ENCODE measurements at regions not wholly inside any gene's neighbourhood (a gene's known extent, or its start where the extent isn't known, plus 50 kb on each side); places are given as distances from the start of the nearest gene placed in this dataset.
A peak's percentile ranks its signal among the peaks of the same experiment; 100 is the strongest.

GRCh38 chr4:89598602-89599001, 238.4 kb downstream of the SNCA start:
- peak in 1 of 4 experiments; percentile 7 for DNase-seq

DNA sequence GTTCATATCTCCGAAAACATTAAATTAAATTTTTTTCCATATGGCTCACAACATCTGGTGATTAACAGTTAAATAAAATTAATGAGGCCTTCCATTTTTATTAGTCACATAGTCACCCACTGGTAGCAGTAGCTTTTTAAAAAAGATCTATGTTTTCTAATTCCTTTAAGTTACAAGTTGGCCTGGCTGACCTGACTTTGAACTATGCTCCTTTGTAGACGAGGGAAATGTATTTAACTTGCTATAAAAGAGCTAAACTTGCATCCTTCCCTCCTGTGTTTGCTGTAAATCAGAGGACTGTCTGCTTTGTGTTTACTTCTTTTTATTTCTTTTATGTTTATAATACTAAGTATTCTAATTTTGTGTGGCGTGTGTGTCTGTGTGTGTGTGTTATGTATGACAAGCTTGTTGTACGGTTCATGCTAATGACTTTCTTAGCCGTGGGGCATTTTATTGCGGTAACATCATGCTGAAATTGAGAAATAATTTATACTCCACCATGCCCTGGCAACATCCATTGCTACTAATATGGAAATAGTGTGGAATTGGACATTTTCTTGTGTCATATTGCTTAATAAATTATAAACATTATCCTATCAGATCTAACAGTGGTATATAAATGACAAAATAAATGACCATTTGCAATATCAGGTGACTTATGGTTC, 241.7 kb downstream of the SNCA start:
- DNase-seq = no peak

DNA sequence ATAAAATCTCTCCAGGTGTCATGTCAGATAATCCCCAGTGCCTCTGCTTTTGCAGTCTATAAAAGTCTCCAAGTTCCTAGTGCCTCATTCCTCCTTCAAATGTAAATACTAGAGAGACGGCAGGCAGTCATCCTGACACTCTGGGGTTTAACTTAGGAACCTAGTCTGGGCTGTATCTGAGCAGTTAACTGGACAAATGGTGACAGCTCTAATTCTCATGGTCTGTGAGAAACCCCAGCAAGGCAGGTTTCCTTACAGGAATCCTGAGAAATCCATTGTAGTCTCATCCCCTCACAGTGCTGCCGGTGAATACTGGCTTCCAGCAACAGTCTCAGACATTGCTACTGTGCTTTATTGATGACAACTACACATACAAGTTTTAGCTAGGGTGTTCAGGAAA, 246.8 kb downstream of the SNCA start:
- no peak for DNase-seq

DNA sequence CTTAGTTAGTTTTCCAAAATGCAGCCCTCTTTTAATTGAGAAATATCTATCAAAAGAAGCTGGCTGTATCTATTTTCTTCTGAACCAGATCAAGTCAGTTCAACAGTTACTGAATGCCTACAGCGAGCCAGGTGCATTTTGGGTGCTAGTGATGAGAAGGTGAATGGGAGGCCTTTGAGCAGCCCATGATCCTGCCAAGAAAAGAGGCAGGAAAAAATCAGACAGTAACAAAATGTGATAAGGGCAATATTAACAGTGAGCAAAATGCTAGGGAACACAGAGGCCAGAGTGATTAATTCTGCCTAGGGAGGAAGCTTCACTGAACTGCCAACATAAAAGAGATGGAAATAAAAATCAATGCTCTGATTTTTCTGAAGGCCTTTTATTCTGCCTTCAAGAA, 248.5 kb downstream of the SNCA start:
- DNase-seq = no peak

DNA sequence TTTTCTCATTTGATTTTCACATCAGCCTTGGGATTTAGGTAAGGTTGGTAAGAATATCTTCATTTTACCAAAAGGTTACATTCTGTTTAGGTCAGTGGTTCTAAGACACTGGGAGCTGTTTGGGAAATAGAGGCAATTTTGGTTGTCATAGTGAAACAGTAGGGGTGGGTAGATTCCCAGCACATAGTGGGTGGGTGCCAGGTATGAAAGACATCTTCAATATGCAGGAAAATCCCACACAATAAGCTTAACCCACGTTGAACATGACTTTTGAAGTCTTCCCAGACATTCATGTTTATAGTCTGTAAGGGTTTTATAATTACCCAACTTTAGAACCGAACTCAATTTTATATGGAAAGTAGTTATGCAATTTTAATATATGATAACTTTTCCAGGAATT, 249.6 kb downstream of the SNCA start:
- no peak for DNase-seq

DNA sequence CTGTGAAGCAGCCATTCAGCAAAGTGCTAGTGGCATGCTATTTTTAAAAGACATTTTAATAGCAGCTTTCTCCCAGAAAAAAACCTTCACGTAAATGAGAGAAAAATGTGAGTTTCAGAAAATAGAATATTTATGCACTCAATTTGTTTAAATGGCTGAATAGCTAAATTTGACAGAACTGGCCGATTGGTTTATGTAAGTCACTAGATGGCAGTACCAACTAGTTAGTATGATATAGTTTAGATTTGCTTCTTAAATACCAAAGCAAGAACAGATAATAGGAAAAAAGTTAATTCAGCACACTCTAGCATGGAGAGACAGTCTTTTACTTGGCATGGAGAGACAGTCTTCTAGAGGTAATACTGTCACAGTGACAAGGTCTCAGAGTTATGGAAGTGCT, 250.1 kb downstream of the SNCA start:
- DNase-seq = peak in 2 of 4 experiments; percentile 8 to 43

DNA sequence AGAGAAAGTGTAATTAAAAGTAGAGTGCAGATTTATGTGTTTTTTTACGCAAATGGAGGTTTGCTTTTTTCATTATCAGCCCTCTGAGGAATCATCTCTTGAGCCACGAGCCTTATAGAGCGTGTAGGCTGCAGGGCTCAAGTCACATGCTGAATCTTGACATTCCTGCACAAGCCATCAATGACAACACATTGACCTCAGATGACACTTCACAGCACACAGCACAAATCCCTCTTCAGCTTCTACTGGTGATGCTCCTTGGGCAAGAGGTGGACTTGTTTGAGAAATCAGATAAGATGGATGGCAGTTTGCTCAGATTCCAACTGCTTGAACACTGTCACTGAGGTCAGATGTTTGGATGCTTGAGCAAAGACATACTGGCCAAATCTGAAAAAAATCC, 250.6 kb downstream of the SNCA start:
- peak; percentile 56 to 84 (median 70) for DNase-seq

- DNase-seq = peak; percentile 22 to 61 (median 53)
Observed at GRCh38 chr4:89582756-89583505, 254.0 kb downstream of the SNCA start.

DNA sequence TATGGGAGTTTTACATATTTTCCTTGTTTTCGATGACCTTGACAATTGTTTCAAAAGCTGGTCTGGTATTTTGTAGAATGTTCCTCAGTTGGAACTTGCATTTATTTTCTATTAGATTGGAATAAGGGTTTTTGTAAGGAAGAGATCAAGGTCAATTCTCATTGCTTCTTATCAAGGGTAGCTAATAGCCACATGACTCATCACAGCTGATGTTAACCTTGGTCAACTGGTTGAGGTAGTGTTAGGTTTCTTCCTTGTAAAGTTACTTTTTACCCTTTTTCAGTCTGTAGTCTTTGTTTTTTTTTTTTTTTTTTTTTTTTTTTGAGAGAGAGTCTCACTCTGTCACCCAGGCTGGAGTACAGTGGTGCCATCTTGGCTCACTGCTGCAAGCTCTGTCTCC, 257.2 kb downstream of the SNCA start:
- DNase-seq = no peak

DNA sequence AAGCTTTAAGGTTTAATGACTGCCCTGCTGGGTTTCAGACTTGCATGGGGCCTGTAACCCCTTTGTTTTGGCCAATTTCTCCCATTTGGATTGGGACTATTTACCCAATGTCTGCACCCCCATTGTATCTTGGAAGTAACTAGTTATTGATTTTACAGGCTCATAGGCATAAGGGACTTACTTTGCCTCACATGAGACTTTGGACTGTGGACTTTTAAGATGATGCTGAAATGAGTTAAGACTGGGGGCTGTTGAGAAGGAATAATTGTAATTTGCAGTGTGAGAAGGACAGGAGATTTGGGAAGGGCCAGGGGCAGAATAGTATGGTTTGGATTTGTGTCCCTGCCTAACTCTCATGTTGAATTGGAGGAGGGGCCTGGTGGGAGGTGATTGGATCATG, 260.7 kb downstream of the SNCA start:
- DNase-seq = no peak

GRCh38 chr4:89575840-89576239, 261.1 kb downstream of the SNCA start:
- no peak for DNase-seq

GRCh38 chr4:89574176-89574575, 262.8 kb downstream of the SNCA start:
- DNase-seq = no peak

DNA sequence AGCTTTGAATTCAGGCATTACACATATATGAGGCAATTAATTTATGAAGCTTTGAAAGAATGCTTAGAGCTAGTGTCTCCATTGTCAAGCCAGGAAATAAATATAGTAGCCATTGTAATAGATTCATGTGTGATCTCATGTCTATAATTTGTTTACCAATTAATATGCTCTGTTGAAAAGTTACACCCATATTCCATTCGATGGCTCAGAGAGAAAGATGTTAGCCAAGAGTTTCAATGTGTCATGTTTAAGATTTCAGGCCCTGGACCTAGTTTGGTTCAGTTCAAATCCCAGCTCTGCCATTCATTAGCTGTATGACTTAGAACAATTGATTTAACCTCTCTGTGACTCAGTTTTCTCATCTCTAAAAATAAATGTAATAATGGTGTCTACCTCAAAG, 263.3 kb downstream of the SNCA start:
- DNase-seq = no peak

DNA sequence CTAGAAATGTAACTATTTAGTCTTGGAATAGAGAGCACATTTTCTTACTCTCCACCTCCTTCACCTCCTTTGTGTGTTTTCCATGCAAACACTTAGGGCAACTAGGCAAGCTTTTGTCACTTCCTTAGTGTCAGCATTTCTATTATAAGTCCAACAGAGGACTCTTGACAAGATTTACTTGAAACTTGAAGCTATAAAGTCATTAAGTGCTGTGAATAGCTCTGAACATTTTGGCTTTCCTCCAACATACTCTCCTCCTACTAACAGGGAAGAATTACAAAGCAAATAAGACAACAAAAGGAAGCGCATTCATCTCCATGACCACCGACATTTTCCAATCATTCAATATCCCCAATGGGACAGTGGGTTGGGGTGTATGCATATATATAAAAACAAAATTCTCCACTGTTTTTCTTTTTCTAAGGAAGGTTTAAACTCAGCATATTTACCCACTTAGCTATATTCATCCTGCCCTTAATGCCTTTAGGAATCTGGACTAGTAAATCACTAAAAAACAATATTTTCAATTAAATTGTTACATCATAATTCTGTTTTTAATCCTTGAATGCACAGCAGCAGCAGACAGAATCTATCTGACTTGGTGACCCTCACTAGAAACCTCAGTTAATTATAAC, 264.6 kb downstream of the SNCA start:
- no peak for DNase-seq

GRCh38 chr4:89570931-89571330, 263.3 kb upstream of the GPRIN3 start:
- no peak for DNase-seq

DNA sequence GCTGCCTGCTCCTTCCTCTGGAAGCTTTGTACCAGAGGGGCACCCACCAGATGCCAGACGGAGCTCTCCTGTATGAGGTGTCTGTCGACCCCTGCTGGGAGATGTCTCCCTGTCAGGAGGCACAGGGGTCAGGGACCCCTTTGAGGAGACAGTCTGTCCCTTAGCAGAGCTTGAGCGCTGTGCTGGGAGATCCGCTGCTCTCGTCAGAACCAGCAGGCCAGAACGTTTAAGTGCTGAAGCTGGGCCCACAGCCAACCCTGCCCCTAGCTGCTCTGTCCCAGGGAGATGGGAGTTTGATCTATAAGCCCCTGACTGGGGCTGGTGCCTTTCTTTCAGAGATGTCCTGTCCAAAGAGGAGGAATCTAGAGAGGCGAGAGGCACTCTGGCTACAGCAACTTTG, 260.3 kb upstream of the GPRIN3 start:
- DNase-seq = no peak

GRCh38 chr4:89563431-89563830, 255.8 kb upstream of the GPRIN3 start:
- DNase-seq = no peak

- DNase-seq = no peak
Observed at GRCh38 chr4:89562746-89563145, 255.1 kb upstream of the GPRIN3 start.

DNA sequence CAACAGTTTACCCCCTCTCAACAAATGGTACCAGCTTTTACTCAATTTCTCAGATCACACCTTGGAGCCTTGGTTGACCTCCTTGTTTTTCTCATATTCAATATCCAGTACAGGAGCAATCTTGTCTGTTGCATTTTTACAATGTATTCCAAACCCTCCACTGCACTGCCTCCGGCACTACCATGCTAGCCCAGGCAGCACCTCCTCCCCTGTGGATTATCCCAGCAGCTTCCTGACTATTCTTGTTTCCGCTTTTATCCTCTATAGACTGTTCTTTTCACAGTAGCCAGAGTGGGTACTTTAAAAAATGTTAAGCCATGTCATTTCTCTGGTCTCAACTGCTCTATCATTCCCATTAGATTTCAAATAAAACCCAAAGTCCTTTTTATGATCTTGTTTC, 253.4 kb upstream of the GPRIN3 start:
- DNase-seq = no peak

DNA sequence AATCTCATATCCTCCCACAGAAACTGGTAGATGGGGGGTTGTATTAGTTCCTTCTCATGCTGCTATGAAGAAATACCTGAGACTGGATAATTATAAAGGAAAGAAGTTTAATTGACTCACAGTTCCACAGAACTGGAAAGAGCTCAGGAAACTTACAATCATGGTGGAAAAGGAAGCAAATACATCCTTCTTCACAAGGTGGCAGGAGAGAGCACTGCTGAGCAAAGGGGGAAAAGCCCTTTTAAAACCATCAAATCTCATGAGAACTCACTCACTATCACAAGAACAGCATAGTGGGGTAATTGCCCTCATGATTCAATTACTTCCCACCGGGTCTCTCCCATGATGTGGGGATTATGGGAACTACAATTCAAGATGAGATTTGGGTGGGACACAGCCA, 250.5 kb upstream of the GPRIN3 start:
- DNase-seq = peak in 3 of 4 experiments; percentile 8 to 39 (median 35)

DNA sequence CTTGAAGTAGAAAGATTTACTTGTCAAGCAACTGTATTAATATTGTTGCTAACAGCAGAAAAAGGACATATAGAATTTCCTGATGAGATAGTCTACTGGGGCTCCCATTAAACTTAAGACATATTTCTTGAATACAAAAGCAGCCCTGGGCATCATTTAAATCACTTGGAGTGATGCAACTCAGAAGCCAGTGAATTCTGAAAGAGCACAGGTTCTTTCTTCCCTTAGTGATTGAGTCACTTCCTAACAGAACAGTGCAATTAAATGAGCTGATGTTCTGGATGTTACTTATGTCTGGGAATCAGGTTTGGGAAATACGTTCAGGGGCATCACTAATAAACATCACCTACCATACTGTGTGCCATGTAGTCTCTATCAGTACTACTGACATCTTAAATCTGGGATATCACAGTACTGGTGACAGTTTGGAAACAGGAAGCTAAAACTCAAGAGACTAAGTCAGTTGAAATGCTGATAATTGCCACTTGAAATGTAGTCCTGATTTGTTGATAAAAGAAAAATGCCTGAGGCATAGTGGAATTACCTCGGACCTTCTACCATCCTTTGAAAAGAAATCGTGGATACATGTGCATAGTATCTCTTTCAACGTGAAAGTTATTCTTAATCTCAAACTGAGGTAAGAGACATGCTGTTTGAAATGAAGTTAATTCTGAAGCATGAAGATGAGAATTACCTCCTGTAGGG, 249.2 kb upstream of the GPRIN3 start:
- no peak for DNase-seq

- DNase-seq = no peak
Observed at GRCh38 chr4:89551191-89551590, 243.6 kb upstream of the GPRIN3 start.

DNA sequence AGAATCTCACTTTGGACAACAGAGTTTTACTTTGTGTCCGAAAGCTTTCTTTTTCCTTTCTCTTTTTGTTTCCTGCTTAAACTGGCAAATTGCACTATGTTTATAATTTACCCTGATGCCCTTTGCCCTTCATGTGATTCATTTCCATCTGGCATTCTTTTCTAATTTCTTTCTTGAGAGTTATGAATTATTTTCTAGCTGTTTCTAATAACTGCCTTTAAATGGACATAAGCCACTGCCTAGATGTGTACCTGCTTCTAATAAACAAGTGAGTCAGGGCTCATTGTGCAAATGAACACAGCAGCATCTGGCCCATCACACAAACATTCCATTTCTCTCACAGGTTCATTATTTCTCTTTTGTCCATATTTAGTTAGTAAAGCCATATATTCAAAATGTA, 242.3 kb upstream of the GPRIN3 start:
- no peak for DNase-seq
